HG02642 (cell line): ENCODE measurements at regions not wholly inside any gene's neighbourhood (a gene's known extent, or its start where the extent isn't known, plus 50 kb on each side); places are given as distances from the start of the nearest gene placed in this dataset.

ENCODE experiments used
- ATAC-seq: cut with Tn5 transposase; IDR thresholded peaks from one replicate; pipeline ENCODE4 v1.9.1; 2021; ENCODE audit warnings: mild to moderate bottlenecking; ENCODE audit not compliant: unreplicated experiment, poor library complexity

DNA sequence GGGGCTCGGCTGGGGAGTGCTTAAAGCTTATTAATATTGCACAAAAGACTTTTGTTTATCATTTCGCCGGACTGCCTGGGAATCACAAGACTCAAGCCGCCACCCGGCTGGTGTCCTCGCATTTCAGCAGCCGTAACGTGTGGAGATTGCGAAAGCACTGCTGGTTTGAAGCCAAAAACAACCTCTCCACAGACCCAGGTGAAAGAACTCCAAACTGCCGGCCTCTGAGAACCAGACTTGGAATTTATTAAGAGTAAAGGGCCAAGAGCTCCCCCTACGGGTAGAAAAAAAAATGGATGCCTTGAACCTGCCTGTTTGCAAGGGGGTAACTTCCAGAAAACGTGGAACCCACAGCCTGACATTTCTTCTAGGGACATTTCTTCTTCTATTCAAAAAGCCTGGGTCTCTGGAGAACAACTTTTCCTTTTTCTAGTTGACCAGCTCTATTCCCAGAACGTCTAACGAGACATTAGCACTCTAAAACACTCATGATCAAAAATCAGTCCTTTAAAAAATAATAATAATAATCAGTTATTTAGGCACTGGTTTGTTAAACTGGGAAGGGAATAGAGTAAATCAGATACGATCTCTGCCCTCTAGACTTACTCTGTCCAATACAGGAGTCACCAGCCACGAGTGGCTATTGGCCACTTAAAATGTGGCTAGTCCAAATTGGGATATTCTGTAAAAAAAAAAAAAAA, 216.3 kb downstream of the C1D start:
- no peak for ATAC-seq

DNA sequence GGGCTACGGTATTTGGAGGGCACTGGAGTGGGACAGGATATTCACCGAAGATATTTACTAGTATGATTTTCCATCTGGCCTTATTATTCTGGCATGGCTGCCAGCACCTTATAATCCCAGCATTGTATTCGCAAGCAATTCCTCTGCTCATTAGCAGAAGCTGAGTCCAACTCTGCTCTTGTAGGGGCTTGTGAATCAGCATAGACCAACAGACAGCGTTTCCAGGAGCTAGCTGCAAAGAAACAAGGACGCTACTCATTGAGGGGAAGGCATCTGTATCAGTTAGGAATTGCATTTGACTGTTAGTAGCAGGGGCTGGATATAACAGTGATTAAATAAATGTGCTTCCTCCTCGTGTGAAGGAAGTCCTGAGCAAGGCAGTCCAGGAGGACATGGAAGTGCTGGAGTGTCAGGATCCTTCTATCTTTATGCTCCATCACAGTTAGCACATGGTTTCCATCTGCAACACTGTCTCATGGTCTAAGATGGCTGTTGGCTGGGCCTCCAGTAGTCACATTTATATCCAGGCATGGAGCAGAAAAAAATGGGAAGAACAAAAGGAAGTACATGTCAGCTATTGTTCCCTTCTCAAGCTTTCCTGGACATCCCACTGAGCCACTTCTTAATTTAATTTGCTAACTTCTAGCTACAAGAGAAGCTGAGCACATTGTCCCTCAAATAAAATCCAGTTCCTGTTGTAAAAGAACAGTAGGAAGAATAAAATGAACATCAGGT, 214.1 kb downstream of the C1D start:
- no peak for ATAC-seq

DNA sequence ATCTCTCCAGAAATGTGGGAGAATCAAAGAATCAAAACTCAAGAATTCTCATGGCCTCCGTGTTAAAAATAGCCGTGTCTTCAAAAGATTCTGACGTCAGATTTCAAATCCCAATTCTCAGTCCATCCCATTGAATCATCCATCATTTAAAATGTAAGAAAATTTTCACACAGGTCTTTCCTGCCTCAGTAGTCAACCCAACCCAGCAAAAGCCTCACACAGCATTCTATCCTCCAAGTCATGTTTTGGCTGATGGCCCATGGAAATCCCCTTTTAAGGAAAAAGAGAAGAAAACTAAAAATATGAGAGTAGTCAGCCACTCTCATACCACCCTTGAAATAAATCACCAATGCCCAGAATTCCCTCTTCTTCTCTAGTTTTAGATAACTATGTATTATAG, 211.8 kb downstream of the C1D start:
- no peak for ATAC-seq

DNA sequence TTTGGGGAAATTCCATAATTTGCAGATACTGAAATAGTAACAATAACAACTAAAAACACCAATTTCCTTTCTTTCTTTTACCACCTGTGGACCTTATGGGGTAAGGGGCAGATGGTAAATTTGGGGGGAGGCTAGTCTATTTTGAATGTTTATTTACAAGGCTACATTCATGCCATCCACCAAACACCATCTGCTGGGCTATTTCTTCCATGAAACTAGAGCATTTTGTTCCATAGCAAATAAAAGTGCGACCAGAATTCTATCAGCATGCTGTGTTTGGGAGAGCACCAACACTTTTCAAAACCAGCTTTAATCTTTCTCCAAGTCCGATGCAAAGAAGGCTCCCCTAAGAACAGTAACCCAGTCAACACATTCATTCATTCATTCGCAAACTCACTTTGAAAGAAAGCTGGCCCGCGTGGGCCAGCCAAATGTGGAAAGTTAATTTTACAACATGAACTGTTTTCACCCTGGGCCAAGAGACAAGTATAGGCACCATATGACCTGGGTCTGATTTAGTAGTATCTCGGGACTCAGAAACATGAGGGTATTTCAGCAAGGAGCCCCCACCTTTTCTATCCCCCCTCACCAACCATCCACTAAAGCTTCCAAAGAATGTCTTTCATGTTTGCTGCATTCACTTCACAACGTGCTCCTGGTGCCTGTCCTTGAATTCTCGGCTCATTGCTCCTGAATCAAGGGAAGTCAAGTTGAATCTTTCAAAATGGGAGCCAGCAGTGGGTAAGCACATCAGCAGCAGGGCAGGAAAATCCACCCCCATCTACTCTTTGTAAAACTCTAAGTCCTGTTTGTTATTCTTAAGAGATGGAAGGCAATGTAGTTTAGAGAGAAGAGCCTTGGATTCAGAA, 210.6 kb downstream of the C1D start:
- no peak for ATAC-seq

DNA sequence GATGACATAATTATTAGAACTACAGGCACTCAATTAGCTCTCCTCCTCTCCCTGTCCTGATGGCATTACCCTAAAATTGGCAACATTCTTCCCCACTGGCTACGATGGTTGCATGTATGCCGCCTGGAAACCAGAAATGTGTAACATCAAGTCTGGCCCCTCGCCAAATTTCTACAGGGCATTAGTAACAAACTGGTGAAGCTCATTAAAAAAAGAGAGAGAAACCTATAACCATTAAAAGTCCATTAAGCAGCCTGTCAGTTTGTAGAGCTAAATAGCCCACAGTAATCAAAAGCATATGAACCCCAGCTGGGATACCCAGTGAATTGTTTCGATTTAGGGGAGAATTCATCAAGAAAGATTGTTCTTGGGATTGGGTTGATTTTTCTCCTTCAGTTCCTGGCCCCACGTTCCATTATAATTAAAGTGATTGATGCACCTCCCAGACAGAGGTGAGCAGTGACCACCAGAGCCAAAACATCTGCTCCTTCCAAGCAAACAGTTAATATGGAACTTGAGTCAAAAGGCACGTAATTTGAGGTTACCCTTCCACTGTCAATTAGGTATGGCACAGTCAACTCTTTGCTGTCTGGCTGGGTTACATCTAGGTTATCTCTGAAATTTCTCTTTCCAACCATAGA, 208.6 kb downstream of the C1D start:
- ATAC-seq: no peak

DNA sequence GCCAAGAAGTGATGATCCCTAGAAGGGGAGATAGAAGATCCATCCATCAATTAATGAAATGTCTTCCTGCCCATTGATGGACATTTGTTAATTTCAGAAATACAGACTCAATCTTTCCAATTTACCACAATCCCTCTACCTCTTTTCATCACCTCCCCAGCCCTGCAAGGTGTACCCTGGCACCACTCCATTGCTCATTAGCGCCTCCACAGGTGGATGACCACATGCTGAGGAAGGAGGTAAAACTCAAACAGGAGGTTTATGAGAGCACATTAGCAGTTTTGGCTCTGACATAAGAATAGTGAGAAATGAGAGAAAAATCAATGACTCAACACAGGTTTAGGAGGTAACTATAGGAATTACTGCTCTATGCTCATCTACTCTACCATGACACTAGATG, 208.0 kb downstream of the C1D start:
- no peak for ATAC-seq

DNA sequence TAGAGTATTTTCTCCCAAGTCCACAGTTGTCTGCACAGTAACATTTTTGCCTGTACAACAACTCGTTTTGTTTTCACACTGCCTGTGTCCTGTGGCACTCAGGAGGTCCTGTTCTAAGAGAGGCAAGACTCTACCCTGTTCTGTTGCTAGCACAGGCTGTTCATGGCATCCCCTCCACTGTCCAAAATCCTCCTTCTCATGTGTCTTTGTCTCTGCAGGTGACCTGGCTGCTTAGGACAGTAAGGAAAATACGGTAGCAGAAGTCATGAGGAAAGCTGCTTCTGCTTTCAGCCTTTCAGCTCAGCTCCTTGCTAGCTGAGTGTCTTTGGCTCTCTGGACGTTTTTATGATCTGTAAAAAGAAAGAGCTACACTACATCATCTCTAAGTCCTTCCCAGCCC, 205.9 kb downstream of the C1D start:
- ATAC-seq: no peak

DNA sequence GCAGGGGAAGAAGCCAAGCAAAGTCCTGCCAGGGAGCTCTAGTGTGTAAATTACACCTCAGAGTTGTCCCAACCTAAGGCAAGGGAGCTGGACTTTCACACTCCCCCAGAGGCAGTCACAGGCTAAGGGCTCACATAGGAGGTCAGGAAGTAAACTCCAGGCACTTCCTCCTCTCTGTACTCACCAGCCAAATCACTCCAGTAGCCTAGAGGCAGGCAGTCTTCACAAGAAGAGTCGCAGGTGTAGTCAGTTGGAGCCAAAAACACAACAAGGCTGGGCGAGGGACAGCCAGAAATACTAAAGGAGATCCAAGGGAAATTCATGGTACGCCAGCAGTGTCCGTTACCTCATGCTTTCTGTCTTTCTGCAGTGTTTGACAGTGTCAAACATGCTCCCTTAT, 205.0 kb downstream of the C1D start:
- no peak for ATAC-seq

DNA sequence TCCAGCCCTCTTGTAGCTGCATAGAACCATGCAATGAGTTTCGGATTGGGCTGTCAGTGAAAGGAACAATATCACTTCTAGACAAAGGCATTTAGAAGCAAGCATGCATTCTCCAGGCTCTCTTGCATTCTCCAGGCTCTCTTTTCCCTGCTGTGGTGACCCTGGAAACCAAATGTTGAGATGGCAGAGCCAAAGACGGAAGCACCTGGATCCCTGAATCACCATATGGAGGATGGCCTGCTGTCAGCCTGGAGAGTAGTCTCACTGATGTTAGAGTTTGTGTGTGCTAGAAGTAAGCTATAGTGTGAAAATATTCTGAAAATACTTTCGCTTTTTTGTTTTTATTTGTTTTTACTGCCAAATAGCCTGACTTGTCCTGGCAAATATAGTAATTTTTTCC, 203.9 kb downstream of the C1D start:
- no peak for ATAC-seq

DNA sequence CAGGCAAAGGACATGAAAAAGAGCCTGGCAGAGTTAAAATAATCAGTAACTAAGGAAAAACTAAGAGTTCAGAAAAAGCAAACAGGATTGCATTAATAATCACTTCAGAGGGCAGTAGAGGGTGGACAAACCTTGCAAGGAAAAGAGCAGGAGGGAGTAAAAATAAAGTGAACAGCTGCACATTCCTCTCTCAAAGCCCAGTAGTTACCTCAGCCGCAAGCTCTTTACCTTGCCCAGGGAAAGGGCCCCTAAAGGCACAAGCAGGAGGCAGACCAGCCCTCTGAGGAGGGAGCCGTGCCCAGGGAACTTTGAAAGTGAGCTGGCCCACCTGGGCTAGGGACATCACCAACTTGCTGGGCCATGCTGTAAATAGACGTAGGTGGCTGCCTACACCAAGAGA, 196.9 kb downstream of the C1D start:
- no peak for ATAC-seq

DNA sequence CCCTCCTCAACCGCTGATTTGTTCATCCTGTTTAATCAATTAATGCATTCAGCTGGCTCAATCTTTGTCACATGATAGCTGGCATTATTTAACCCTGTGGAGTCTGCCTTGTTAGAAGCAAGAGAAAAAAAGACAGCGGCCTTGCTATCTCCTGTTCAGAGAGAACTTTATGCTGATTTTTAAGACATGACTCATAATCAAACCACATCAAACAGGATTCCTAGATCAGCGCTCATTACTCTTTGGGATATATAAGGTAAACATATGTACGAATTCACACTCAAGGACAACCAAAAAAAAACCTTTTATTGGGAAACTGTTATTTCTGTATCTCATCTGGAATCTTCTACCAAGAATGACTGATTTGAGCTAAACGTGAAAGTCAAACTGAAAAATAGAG, 195.1 kb downstream of the C1D start:
- ATAC-seq: no peak

DNA sequence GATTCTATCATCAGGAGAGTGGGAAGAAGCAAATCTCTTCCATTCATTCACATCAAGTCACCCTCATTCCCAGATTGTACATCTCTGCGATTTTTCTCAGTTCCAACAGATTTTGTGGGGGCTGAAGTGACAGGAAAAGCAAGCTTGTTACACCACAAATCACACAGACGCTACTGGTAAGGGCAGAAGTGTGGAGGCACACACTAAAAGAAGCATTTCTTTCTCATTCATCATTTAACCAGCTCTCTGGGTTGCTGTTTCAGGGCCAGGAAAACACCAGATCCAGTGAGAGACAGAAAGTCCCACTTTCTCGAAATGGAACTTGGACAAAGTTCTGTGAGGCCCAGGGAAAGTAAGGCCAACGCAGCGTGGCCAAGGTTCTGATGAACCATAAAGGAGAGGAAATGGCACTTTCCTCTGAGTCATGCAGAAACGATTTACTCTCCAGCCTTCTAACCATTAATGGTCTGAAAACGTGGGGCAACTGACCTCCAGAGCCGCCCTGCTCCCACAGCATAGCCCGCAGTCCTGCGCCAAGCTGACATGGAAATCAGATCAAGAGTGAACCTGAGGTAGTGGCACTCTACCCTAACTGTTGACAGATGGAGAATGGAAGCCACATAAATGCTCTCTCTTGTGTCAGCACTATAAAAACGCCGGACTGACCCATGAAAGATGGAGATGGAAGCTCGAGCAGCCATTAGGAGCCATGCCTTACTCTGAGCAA, 191.0 kb downstream of the C1D start:
- no peak for ATAC-seq

DNA sequence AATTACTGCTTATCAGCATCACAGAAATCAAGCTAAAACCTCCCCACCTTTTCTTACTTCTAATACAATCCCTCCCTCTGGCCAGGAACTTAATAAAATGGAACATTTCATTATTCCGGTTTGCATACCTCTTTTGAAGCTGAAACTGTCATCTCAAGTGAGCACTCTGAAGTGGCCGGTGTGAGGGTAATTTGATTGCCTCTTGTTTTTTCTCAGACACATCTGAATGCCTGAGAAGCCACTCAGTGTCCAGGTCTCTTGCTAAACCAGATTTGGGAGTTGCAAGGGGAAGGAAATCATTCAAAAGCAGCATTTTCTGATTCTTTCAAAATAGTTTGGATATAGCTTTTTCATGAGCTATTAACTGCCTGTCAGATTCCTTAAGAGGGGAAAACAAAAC, 190.3 kb downstream of the C1D start:
- no peak for ATAC-seq

DNA sequence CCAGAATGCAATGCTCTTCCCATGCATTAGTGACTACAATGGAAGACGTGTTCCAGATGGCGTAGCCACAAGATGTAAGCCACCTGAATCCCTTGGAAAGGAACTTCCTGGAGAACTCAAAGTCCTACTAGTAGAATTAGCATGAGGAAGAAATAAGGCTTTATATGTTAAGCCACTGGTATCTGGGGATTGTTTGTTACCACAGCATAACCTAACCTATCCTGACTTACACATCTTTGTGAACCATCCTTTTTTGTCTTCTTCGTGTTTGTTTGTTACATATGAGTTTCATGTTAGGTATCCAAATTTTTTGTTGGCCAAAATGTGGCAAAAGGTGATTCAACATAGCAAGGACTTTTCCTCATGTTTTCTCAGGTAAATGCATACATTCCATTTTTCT, 188.9 kb downstream of the C1D start:
- ATAC-seq: no peak

DNA sequence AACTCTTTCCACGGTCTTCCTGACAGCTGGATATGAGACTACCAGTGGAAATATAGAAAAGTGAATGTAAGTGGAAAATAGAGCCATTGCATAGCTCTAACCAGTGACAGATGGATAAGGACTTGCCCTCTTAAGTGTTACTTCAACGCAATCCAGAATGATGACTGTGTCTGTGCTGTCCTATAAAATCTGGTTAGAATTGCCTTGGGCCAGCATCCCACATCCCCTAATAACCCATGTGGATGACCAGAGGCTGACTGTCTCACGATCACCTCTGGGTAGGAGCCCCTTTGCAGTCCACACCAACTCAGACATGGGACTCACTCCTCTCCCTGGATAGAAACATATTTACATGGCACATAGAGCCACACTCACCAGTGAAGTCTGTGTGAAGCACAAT, 186.6 kb downstream of the C1D start:
- no peak for ATAC-seq

DNA sequence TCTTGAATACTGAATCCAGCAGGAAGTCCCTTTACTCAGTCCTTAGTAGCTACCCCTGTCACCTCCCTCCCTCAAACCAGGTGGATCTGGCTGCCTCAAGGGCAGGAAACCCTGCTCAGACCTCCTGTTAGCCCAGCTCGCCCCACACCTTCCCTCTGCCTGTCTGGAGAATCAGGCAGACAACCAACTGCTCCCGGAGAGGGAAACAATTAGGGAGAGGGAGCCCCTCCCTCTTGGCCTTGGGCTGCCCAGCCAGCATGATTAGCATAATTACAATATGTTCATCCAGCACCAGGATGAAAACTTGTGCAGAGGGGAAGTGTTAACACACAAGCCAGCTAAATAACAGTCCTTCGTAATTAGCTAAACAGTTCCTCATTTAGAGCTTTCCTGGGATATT, 185.5 kb downstream of the C1D start:
- no peak for ATAC-seq

DNA sequence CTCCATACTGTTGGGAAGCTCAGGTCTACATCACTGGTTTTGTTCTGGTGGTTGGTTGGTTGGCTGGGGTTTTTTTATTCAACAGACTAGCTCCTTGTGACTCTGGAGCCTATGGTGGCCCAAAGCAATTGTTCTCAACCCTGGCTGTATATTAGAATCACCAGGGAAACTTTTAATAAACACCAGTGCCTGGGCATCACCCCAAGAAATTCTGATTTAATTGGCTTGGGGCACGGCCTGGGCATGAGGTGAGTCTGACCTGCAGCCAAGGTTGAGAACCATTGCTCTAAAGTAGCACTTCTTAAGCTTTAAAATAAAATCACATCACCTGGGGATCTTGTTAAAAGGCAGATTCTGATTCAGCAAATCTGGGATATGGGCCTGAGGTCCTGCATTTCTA, 184.1 kb downstream of the C1D start:
- ATAC-seq: no peak

DNA sequence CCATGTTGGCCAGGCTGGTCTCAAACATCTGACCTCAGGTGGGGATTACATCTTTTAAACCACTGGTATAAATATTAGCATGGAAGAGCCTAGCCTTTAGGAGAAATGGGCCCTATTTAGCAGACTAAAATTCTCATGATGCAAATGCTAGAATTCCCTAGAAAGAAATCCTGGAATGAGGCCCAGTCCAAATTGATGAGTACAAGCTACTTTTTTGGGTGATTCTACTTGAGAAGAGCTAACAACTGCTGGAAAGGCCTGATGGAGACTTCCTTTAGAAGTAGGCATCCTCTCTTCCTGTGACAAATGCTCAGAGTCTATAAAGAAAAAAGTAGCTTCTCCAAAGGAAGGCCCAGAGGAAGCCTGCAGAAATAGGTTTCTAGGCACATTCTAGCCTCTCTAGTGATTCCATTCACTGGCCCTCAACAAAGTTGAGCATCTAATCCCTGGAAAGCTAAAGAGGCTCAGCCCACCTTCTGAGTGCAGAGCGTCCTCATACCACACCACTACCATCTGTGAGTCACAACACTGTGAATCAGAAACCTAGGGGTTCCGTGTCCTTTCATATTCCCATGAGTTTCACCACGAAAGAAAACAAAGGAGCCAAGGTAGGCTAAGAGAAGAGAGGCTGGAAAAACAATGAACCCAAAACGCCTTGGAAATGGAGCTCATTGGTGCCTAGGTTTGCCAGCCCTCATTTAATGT, 183.1 kb downstream of the C1D start:
- ATAC-seq: no peak

DNA sequence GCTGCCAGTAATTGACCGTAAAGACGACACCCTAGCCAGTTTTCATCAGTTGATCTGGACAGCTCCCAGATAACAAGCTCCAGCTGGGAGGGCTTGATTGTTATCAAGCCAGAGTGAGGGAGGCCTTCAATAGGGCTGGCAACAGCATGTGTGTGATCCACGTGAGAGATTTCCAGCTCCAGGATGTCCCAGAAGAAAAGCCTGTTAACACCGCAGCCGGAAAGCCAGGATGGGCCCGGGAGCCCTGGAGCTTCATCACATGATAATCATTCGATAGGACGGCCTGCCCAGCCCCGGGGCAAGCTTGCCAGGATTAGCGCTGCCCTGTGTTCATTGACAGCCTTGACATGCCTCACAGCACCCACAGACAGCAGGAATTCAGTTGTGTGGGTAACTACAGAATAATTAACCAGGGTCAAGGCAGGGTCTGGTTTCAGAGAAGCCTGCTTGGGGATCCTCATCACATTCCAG, 182.5 kb downstream of the C1D start:
- no peak for ATAC-seq
